GM12878 (cell line): ENCODE measurements at regions not wholly inside any gene's neighbourhood (a gene's known extent, or its start where the extent isn't known, plus 50 kb on each side); places are given as distances from the start of the nearest gene placed in this dataset.

ENCODE experiments used
- ATAC-seq: fragments of 200-7000 bp; cut with Tn5 transposase; 3 replicates; pipeline ENCODE4 v1.9.1; 2020; ENCODE audit warnings: mild to moderate bottlenecking, moderate library complexity
- BruUV-seq: library from RNA; stranded (reverse); fragments of 400-500 nt; replicated peaks from 2 replicates; lab custom pipeline; 2021; lab: Mats Ljungman, UMichigan
- CTCF ChIA-PET: fragments of 300-600 bp; sonication (Branson Sonifier 250); formaldehyde crosslinking; extraction: SDS; loops from one replicate; lab custom pipeline; 2021; ENCODE audit warnings: inconsistent platforms; lab: Yijun Ruan, JAX
- POLR2A ChIA-PET: fragments of 350-600 bp; formaldehyde crosslinking; extraction: SDS; loops from one replicate; lab custom pipeline; 2021; ENCODE audit warnings: inconsistent platforms; lab: Charles Lee
- RAD21 ChIA-PET: fragments of 300-600 bp; sonication (Branson Sonifier 250); formaldehyde crosslinking; loops from one replicate; lab custom pipeline; 2023; ENCODE audit warnings: antibody characterized with exemption; ENCODE audit not compliant: unreplicated experiment; lab: Charles Lee
- SMC1A ChIA-PET: fragments of 300-600 bp; sonication (Branson Sonifier 250); formaldehyde crosslinking; loops from one replicate; lab custom pipeline; 2023; ENCODE audit not compliant: unreplicated experiment, uncharacterized antibody; lab: Charles Lee
- DNase-seq: peaks from one replicate; pipeline ENCODE4 v3.0.0-alpha.2; 2011; ENCODE audit warnings: low read depth, low spot score
- FAIRE-seq: peaks from 3 replicates; lab custom pipeline; 2011; peaks lifted over from hg19 to GRCh38; lab: Jason Lieb, UNC
- H2AFZ ChIP-seq: 2 replicates; pipeline ENCODE4 v1.6.0; 2011; ENCODE audit warnings: low read depth, low read length, control low read depth; ENCODE audit not compliant: control insufficient read depth
- H3K27ac ChIP-seq: 2 replicates; pipeline ENCODE4 v1.5.1; 2011; ENCODE audit warnings: control low read depth; ENCODE audit not compliant: control insufficient read depth, insufficient read depth
- H3K27me3 ChIP-seq, 2 experiments: replicated peaks in 1 of 2; 2 replicates each; pipeline versions ENCODE4 v1.6.0 to v1.6.1; 2011; ENCODE audit warnings: low read length in 1 of 2; ENCODE audit not compliant: control insufficient read depth in 2 of 2, insufficient read depth in 2 of 2
- H3K36me3 ChIP-seq, 2 experiments: 2 replicates each; pipeline ENCODE4 v1.5.1; 2011; ENCODE audit warnings: low read length in 1 of 2; ENCODE audit not compliant: control insufficient read depth in 2 of 2, insufficient read depth in 2 of 2
- H3K4me1 ChIP-seq: 2 replicates; pipeline ENCODE4 v1.6.1; 2011; ENCODE audit warnings: mild to moderate bottlenecking, low read length, moderate library complexity, mixed read lengths; ENCODE audit not compliant: control insufficient read depth, insufficient read depth
- H3K4me2 ChIP-seq: 2 replicates; pipeline ENCODE4 v1.6.0; 2011; ENCODE audit warnings: control low read depth; ENCODE audit not compliant: control insufficient read depth, insufficient read depth
- H3K4me3 ChIP-seq: fragments of 200-600 bp; sonication (generic); 2 replicates; pipeline ENCODE4 v1.5.1; 2016
- H3K79me2 ChIP-seq: 2 replicates; pipeline ENCODE4 v1.6.0; 2011; ENCODE audit warnings: low read length; ENCODE audit not compliant: control insufficient read depth, insufficient read depth
- H3K9ac ChIP-seq: 2 replicates; pipeline ENCODE4 v1.8.0; 2011; ENCODE audit warnings: low read length, control low read depth, mixed read lengths; ENCODE audit not compliant: control insufficient read depth, insufficient read depth
- H3K9me3 ChIP-seq: replicated peaks from 3 replicates; pipeline ENCODE4 v1.5.1; 2011; ENCODE audit warnings: mild to moderate bottlenecking, low read length; ENCODE audit not compliant: control insufficient read depth, insufficient read depth
- H4K20me1 ChIP-seq: 2 replicates; pipeline ENCODE4 v1.6.0; 2011; ENCODE audit not compliant: control insufficient read depth, insufficient read depth
- CHD2 ChIP-seq: IDR thresholded peaks from 2 replicates; pipeline ENCODE4 v1.6.1; 2011; ENCODE audit warnings: low read depth, low read length, improper control_type of control experiment, borderline replicate concordance
- HDAC2 ChIP-seq: fragments of 200-600 bp; sonication (generic); IDR thresholded peaks from 2 replicates; pipeline ENCODE4 v1.6.1; 2017
- NFYA ChIP-seq: IDR thresholded peaks from 2 replicates; pipeline ENCODE4 v1.6.1; 2011; ENCODE audit warnings: low read depth, mild to moderate bottlenecking, low read length, improper control_type of control experiment, borderline replicate concordance
- PAX5 ChIP-seq: IDR thresholded peaks from 2 replicates; pipeline ENCODE4 v1.6.1; 2011; ENCODE audit warnings: low read depth, low read length, borderline replicate concordance
- RAD51 ChIP-seq: fragments of 450-650 bp; IDR thresholded peaks from 2 replicates; pipeline ENCODE4 v1.6.1; 2016; ENCODE audit warnings: moderate library complexity, mild to moderate bottlenecking, inconsistent platforms
- SMAD5 ChIP-seq: IDR thresholded peaks from 2 replicates; pipeline ENCODE4 v1.6.1; 2016; ENCODE audit warnings: antibody characterized with exemption, low read depth
- SMC3 ChIP-seq: IDR thresholded peaks from 2 replicates; pipeline ENCODE4 v1.6.1; 2011; ENCODE audit warnings: low read length, improper control_type of control experiment, borderline replicate concordance
- STAT1 ChIP-seq: fragments of 450-650 bp; conservative IDR thresholded peaks from 2 replicates; pipeline ENCODE4 v1.6.1; 2014; ENCODE audit warnings: antibody characterized with exemption, mild to moderate bottlenecking
- TCF3 ChIP-seq: IDR thresholded peaks from 2 replicates; pipeline ENCODE4 v1.6.1; 2012; ENCODE audit warnings: low read depth, mild to moderate bottlenecking, low read length, borderline replicate concordance; ENCODE audit not compliant: insufficient read depth
- ZNF24 ChIP-seq: fragments of 450-650 bp; IDR thresholded peaks from 2 replicates; pipeline ENCODE4 v1.6.1; 2017; ENCODE audit warnings: antibody characterized with exemption, mild to moderate bottlenecking
- WGBS: methylation state at CpG from one replicate; pipeline ENCODE4 v1.1.6; 2016; ENCODE audit warnings: low lambda C conversion rate; ENCODE audit not compliant: insufficient replicate concordance, insufficient coverage; ENCODE audit errors: missing lambda C conversion rate; 5-methylcytosine and 5-hydroxymethylcytosine counted together
- in situ Hi-C: fragments of 300-500 bp; cut with MboI; formaldehyde crosslinking; loops from 9 replicates; pipeline ENCODE4 v1.14.3; 2018; ENCODE audit warnings: mixed read lengths
- intact Hi-C: fragments of 100-400 bp; cut with micrococcal nuclease; formaldehyde crosslinking; loops from one replicate; pipeline ENCODE4 v1.14.2; 2022; ENCODE audit not compliant: unreplicated experiment
- TF ChIP-seq, protein P1 (sequence below): fragments of 450-650 bp; conservative IDR thresholded peaks from 2 replicates; pipeline ENCODE4 v1.6.1; 2017; ENCODE audit warnings: mild to moderate bottlenecking, moderate library complexity
- TF ChIP-seq, protein P2 (sequence below): IDR thresholded peaks from 2 replicates; pipeline ENCODE4 v1.6.1; 2012; ENCODE audit warnings: low read depth, low read length, improper control_type of control experiment
- TF ChIP-seq, protein P3 (sequence below): fragments of 450-650 bp; IDR thresholded peaks from 2 replicates; pipeline ENCODE4 v1.6.1; 2016; ENCODE audit warnings: mild to moderate bottlenecking
- TF ChIP-seq, protein P4 (sequence below): fragments of 450-650 bp; IDR thresholded peaks from 2 replicates; pipeline ENCODE4 v1.6.1; 2017; ENCODE audit warnings: mild to moderate bottlenecking, low read depth, inconsistent platforms; ENCODE audit not compliant: poor library complexity, severe bottlenecking

DNA sequence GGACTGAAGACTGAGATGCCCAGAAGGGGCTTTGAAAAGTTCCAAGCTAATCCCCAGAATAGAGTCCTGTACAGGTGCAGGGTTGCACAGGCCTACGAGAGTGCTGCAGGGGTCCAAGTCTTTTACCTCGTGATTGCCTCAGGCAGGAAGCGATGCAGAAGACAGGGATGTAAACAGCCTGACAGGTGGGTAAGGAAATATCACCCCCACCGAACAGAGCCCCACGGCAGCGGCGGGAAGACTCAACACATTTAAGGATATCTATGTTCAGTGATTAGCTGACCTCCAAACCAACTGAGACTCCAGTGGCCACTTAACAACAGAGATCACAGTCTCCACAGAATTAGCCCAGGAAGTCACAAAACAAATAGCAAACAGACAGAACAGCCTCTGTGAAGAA, 73.9 kb upstream of the VIPR2 start:
- ATAC-seq: no peak
- RAD21 ChIA-PET: no interaction called here

More for the DNA sequence above, 73.9 kb upstream of the VIPR2 start:
- 52% methylated on average over 7 of the region's 7 CpGs for WGBS
- Histone ChIP-seq H3K27ac (no peak overlapping the region), H3K4me2 (no peak overlapping the region), H3K79me2 (no peaks in the 10 kb centered on the region), H3K9ac (no peak overlapping the region), H3K36me3 (no peaks in the 10 kb centered on the region), H4K20me1 (no peaks in the 10 kb centered on the region), H2AFZ (no peak overlapping the region), H3K4me3 (no peak overlapping the region), H3K27me3 (no peaks in the 10 kb centered on the region), H3K4me1 (no peaks in the 10 kb centered on the region), H3K9me3 (no peaks in the 10 kb centered on the region)
- intact Hi-C loops (no loop called here), in situ Hi-C loops (no loop called here)
- DNase-seq (no peak), FAIRE-seq (no peak)
- BruUV-seq: no TSS peak
- ChIA-PET CTCF (interaction anchor here (0.7 kb wide), 1 partner anchor 33 kb away, joined by 3 read pairs; no protein-coding TSS in a partner anchor), POLR2A (no interaction called here), SMC1A (no interaction called here)
- no peak for TF ChIP-seq RAD51
- TF ChIP-seq ZNF24: no peak
- no peak for TF ChIP-seq SMAD5
- TF ChIP-seq PAX5: no peak
- TF ChIP-seq, protein P1, sequence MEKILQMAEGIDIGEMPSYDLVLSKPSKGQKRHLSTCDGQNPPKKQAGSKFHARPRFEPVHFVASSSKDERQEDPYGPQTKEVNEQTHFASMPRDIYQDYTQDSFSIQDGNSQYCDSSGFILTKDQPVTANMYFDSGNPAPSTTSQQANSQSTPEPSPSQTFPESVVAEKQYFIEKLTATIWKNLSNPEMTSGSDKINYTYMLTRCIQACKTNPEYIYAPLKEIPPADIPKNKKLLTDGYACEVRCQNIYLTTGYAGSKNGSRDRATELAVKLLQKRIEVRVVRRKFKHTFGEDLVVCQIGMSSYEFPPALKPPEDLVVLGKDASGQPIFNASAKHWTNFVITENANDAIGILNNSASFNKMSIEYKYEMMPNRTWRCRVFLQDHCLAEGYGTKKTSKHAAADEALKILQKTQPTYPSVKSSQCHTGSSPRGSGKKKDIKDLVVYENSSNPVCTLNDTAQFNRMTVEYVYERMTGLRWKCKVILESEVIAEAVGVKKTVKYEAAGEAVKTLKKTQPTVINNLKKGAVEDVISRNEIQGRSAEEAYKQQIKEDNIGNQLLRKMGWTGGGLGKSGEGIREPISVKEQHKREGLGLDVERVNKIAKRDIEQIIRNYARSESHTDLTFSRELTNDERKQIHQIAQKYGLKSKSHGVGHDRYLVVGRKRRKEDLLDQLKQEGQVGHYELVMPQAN: no peak
- no peak for TF ChIP-seq NFYA
- TF ChIP-seq, protein P2, sequence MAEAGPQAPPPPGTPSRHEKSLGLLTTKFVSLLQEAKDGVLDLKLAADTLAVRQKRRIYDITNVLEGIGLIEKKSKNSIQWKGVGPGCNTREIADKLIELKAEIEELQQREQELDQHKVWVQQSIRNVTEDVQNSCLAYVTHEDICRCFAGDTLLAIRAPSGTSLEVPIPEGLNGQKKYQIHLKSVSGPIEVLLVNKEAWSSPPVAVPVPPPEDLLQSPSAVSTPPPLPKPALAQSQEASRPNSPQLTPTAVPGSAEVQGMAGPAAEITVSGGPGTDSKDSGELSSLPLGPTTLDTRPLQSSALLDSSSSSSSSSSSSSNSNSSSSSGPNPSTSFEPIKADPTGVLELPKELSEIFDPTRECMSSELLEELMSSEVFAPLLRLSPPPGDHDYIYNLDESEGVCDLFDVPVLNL: no peak
- TF ChIP-seq, protein P3, sequence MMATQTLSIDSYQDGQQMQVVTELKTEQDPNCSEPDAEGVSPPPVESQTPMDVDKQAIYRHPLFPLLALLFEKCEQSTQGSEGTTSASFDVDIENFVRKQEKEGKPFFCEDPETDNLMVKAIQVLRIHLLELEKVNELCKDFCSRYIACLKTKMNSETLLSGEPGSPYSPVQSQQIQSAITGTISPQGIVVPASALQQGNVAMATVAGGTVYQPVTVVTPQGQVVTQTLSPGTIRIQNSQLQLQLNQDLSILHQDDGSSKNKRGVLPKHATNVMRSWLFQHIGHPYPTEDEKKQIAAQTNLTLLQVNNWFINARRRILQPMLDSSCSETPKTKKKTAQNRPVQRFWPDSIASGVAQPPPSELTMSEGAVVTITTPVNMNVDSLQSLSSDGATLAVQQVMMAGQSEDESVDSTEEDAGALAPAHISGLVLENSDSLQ: no peak
- no peak for TF ChIP-seq TCF3
- no peak for TF ChIP-seq STAT1
- no peak for TF ChIP-seq CHD2
- TF ChIP-seq HDAC2: no peak
- no peak for TF ChIP-seq SMC3
- TF ChIP-seq, protein P4, sequence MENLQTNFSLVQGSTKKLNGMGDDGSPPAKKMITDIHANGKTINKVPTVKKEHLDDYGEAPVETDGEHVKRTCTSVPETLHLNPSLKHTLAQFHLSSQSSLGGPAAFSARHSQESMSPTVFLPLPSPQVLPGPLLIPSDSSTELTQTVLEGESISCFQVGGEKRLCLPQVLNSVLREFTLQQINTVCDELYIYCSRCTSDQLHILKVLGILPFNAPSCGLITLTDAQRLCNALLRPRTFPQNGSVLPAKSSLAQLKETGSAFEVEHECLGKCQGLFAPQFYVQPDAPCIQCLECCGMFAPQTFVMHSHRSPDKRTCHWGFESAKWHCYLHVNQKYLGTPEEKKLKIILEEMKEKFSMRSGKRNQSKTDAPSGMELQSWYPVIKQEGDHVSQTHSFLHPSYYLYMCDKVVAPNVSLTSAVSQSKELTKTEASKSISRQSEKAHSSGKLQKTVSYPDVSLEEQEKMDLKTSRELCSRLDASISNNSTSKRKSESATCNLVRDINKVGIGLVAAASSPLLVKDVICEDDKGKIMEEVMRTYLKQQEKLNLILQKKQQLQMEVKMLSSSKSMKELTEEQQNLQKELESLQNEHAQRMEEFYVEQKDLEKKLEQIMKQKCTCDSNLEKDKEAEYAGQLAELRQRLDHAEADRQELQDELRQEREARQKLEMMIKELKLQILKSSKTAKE: no peak
